ENCODE measurements at regions not wholly inside any gene's neighbourhood (a gene's known extent, or its start where the extent isn't known, plus 50 kb on each side); places are given as distances from the start of the nearest gene placed in this dataset.

- no peak for DNase-seq
Observed at GRCh38 chr3:117485841-117486240, 776.3 kb downstream of the TUSC7 start.

GRCh38 chr3:117486719-117487716, 777.4 kb downstream of the TUSC7 start:
- peak; percentile 7 for DNase-seq

GRCh38 chr3:117488983-117489382, 779.4 kb downstream of the TUSC7 start:
- no peak for DNase-seq

GRCh38 chr3:117489663-117490079, 780.1 kb downstream of the TUSC7 start:
- no peak for DNase-seq

GRCh38 chr3:117490716-117491115, 781.1 kb downstream of the TUSC7 start:
- no peak for DNase-seq

GRCh38 chr3:117495620-117496019, 786.0 kb downstream of the TUSC7 start:
- DNase-seq = no peak

GRCh38 chr3:117499189-117499870, 789.8 kb downstream of the TUSC7 start:
- no peak for DNase-seq

- DNase-seq = no peak
Observed at GRCh38 chr3:117507958-117508357, 798.4 kb downstream of the TUSC7 start.

GRCh38 chr3:117509858-117510257, 800.3 kb downstream of the TUSC7 start:
- no peak for DNase-seq

GRCh38 chr3:117510396-117510795, 800.8 kb downstream of the TUSC7 start:
- DNase-seq = no peak

- no peak for DNase-seq
Observed at GRCh38 chr3:117512975-117513374, 803.4 kb downstream of the TUSC7 start.

GRCh38 chr3:117515309-117515708, 805.7 kb downstream of the TUSC7 start:
- DNase-seq = no peak

- no peak for DNase-seq
Observed at GRCh38 chr3:117518364-117518763, 808.8 kb downstream of the TUSC7 start.

GRCh38 chr3:117519776-117520175, 810.2 kb downstream of the TUSC7 start:
- no peak for DNase-seq

- DNase-seq = no peak
Observed at GRCh38 chr3:117520582-117520981, 811.0 kb downstream of the TUSC7 start.

- DNase-seq = no peak
Observed at GRCh38 chr3:117523418-117523817, 813.8 kb downstream of the TUSC7 start.

- DNase-seq = no peak
Observed at GRCh38 chr3:117524890-117525289, 815.3 kb downstream of the TUSC7 start.

- DNase-seq = peak; percentile 14
Observed at GRCh38 chr3:117526470-117527079, 817.0 kb downstream of the TUSC7 start.

GRCh38 chr3:117527346-117527745, 817.8 kb downstream of the TUSC7 start:
- no peak for DNase-seq

GRCh38 chr3:117528688-117529087, 819.1 kb downstream of the TUSC7 start:
- DNase-seq = no peak

GRCh38 chr3:117531078-117531767, 821.6 kb downstream of the TUSC7 start:
- peak; percentile 7 for DNase-seq

- DNase-seq = no peak
Observed at GRCh38 chr3:117532268-117532667, 822.7 kb downstream of the TUSC7 start.

- no peak for DNase-seq
Observed at GRCh38 chr3:117534138-117534537, 824.6 kb downstream of the TUSC7 start.
